Activated naive CD4-positive, alpha-beta T cell treated with anti-CD3 and anti-CD28 coated beads, Interleukin-2, amount 50 U/mL, for 16 hours (primary cell): ENCODE measurements at regions not wholly inside any gene's neighbourhood (a gene's known extent, or its start where the extent isn't known, plus 50 kb on each side); places are given as distances from the start of the nearest gene placed in this dataset.
"Not testable (repeated sequence)": the region's sequence is repeated elsewhere in the genome, so short reads cannot be mapped to it uniquely, and the experiment has no call there.

ENCODE experiments used
- DNase-seq: peaks from one replicate; pipeline ENCODE4 v3.0.0-alpha.2; 2020

DNA sequence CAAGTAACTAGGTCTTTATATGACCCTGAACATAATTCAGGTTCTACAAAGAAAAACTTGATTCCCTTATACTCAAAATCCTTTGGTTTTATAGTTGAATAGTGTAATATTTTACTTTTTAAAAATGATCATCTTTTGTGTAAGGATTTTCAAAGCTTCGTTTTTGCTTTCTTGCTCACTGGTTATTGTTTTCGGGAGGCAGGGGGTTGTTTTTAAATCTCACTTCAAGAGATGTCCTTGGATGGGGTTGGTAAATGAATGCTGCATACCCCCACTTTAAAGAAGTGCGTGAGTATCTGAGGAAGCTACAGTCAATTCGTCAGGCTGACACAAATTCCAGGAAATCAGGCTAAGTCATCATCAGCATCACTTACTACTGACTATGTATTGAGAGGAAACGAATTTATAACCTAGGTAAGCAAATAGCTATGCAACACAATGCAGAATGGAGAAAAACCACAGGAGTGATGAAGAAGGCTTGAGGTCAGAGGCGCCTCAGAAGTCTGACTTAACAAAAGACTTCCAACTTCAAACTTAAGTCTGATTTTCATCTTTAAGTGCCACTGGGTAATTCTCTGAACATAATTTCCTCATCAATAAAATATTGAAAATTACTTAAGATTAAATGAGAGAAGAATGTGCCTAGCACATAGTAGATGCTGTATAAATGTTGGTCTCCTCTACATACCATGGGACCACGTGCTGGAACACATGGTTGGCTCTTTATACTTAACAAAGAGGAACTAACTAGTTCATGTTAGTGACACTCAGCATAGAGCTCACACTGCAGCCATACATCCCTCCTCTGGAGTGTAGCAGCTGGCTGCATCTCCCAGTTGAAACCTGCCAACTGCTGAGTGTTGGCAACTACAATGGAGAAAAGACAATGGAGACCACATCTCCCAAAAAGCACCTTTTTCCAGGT is 106.0 kb upstream of the KIF2A start:
- no peak for DNase-seq

DNA sequence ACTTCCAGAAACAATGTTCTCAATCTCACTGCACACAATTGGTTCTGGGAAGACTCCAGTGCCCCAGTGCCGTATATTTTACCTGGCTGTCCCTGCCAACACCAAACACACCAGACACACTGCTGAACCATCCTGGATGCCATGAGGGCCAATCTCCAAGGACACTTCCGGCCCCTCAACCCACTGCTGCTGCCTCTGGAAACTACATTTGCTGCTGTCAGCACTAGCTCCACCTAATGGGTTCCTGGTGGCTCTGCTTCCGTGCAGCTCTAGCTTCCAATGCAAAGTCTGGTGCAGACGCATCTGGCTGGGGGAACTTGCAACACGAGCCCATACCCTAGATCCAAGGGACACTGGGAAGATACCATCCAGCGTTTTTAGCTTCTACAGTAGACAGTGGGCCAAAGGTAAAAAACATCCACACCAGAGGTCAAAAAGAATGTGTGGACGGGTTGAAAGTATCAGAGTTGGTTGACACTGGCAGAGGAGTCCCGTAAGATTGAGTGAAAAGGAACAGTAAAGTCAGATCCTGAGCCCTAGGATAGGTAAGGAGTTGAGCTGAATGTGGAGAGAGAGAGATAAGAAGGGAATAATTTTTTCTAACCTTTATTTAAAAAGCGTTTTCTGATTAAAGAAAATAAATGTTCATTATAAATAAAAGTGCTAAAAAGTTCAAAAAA is 99.7 kb upstream of the KIF2A start:
- no peak for DNase-seq

DNA sequence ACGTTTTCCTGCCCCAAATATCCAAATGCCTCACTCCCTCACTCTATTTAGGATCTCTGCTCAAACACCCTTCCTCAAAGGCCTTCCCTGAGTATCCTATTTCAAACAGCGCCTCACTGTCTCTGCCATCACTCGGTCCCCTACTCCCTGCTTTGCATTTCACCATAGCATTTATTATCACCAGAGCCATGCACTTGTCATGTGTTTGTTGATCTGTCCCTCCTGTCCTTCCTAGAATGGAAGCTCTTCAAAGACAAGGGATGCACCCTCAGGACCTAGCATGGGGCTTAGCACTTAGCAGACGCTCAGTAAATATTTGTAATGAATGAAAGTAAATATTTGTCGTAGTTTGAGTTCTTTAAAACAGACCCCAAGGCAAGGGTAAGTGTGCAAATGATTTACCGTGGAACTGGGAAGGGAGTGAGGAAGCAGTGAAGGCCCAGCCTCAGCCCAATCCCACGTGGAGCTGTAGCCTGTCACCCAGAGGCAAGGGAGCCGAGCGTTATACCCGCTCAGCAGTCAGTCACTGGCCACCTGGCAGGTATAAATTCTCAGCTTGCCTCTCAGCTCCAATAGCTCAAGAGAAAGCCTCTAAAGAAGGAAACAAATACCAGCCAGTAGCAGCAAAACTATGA is 97.7 kb upstream of the KIF2A start:
- DNase-seq, result no peak

DNA sequence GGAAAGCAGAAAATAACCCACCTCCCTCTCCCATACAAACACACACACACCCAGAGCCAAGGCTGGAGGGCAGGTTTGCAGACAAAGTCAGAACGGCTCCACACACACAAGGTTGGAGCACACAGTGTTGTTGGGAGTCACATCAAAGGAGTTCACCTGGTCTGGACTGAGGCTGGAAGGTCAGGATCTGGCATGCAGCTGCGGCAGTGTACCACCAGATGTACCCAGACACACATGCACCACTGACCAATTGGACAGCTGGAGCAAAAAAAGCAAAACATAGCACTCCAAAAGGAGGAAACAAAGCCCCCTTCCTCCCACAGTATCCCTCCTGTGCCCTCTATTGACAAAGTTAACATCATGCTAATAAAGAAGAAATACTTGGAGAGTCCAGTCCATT is 94.6 kb upstream of the KIF2A start:
- no peak for DNase-seq

DNA sequence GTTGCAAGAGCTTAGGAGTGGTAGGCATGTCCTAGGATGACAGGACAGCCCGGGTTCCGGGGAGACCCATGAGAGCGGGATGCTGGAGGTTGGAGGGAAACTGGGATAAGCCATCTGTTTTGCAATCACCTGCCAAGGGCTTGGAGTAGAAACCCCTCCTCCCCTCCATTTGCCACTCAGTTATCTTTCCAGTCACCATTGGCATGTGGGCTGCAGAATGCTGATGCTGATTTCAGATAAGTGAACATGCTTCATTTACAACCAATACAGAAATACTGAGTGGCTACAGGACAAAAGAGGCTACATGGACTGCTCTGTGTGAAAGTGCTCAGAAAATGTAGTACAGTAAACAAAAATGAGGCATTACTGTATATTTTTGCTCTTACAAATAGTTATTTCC is 93.4 kb upstream of the KIF2A start:
- no peak for DNase-seq

DNA sequence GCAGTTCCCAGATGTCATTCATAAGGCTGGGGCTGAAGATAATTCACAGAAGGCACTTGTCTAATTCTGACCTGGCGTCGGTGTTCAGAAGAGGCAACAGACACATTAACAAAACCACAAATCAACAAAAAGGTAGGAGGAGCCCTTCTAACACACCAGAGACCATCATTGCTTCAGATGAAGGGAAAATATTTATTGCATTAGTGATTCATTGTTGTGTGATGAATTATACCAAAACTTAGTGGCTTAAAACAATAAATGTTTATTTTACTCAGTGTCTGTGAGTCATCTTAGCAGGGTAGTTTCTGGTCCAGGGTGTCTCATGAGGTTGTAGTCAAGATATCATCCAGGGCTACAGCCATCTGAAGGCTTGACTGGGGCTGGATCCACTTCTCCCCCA is 91.3 kb upstream of the KIF2A start:
- no peak for DNase-seq

DNA sequence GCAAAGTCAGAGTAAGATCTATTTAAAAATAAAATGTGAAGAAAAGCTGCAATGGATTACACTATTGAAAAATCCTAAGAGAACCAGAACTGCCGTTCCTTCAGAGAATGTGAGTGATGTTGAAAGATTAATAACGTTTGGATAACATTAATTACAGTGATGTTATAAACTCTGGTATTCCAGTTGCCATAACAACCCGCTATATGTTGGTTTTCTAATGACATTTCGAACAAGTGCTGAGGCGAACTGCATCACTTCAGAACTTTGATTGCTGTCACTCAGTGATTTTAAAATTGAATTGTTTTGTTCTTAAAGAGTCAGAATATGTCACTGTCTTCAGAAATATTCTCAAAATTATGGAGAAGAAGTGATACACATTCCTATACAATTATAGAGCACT is 89.4 kb upstream of the KIF2A start:
- not testable (repeated sequence) for DNase-seq

DNA sequence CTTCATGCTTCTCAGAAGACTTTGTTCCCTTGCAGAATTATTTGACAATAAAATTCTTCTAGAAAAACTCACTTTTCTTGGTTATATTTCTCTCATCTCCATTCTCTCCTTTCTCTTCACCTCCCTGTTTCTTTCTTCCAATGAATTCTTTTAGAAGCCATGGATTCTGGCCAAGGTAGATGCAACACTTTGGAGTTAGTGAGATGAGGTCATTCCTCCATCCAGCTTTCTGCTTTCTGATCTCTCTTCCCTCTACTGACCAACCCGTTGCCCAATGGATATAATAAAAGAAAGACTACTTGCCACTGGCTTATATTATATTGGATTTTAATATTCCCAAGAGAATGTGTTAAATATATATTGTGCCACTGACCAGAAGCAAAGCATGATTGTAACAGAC is 88.9 kb upstream of the KIF2A start:
- DNase-seq, result not testable (repeated sequence)

DNA sequence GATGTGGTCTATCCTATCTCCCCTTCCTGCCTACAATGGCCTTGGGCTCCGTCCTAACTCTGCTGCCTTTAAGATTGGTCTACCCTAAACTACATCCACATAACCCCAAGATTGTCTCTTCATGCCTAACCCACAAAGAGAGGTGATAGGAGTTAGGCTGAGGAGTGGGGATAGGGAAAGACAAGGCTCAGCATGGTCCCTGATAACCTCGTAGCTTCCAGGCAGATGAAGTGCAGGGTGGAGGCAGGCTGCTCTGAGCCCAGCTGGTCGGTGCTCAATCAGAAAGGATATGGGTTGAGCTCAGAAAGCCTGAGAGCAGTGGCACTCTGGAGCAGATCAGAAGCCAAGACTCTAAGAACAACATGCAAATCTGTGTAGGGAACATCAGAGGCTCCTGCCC is 87.1 kb upstream of the KIF2A start:
- DNase-seq, result not testable (repeated sequence)

DNA sequence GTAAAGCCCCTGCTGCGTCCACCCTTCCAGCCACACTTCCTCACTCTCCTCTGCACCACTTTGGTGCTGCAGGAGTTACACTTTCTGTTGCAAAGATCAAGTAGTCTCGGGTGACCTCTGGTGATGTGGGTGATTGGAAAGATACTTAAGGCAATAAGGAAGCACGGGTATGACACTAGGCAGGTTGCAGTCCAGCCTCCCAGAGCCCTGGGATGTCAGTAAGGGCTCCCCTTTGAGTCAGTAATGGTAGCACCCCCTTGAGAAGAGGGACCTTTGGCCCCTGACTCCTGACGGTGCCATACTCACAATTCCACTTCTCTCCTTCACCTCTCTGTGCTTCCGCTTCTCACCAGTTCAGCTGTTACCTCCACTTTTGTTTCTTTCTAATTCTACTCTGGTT is 84.1 kb upstream of the KIF2A start:
- not testable (repeated sequence) for DNase-seq

DNA sequence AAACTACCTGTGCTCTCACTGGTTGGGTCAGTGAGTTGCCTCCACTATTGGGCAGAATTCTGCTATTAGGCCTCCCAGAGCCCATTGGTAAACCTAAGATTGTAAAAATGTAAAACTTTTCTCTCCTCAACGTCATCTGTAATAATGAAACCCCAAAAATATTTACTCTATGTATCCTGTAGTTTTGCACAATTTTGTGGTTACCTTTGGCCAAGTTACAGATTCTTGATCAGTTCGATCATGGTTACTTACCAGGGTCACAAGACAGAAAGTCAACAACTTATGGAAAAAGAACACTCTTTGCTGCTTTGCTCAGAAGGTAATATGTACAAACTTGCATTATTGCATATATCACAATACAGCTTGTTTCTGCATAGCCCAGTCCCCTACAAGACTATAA is 83.7 kb upstream of the KIF2A start:
- DNase-seq, result not testable (repeated sequence)

DNA sequence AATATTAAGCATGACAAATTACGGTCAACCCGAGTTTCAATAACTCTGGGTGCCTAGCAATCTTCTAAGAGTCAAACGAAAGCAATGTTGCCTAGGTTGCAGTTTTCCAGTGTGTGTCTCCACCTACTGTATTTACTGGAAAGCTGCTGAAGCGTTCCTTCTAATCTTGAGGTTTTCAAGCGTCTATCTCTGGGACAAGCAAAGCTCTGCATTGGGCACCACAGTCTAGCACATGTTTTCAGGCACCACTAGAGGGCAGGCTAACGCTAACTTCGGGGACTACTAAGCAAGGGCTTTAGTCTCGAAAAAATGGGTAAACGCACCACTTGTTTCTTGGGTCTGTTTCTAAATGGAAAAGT is 82.7 kb upstream of the KIF2A start:
- DNase-seq, result peak; percentile 74

DNA sequence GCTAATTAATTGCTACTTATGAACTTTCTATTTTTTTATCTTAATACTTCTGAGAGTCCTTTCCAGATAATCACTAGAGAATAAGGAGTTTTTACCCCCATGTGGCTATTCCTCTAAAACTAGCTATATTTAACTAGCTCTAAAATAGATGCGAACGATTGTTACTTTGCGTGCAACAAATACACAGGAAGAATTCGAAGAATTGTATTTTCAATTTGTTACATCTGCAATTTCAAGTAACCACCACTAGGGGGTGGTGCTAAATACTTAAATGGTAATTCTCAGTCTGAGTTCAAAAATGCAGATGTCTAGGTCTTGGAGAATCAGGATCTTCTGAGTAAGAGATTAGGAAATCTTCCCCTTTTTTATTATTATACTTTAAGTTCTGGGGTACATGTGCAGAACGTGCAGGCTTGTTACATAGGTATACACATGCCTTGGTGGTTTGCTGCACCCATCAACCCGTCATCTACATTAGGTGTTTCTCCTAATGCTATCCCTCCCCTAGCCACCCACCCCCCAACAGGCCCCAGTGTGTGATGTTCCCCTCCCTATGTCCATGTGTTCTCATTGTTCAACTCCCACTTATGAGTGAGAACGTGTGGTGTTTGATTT is 80.9 kb upstream of the KIF2A start:
- not testable (repeated sequence) for DNase-seq

DNA sequence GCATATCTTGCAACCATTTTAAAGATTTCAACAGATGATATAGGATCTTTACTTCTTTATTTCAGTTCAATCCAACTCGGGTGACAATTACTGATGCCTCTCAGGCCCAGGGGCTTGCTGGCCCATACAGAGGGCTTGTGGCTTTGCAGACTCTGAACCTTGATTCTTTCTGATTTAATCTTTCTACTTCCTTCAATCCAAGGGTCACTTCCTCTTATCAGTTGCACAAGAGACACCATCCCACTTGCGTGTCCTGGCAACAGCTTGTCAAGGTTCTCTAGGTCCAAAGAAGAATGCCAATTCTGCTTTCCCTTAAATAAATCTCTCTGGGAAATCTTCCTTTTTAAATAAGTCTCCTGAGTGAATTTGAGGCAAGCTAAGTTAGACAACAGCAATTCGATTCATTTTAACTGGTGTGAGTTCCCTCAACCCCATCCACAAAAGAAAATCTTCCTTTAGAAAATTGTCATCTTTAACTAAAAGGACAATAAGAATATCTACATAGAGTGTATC is 75.1 kb upstream of the KIF2A start:
- not testable (repeated sequence) for DNase-seq

DNA sequence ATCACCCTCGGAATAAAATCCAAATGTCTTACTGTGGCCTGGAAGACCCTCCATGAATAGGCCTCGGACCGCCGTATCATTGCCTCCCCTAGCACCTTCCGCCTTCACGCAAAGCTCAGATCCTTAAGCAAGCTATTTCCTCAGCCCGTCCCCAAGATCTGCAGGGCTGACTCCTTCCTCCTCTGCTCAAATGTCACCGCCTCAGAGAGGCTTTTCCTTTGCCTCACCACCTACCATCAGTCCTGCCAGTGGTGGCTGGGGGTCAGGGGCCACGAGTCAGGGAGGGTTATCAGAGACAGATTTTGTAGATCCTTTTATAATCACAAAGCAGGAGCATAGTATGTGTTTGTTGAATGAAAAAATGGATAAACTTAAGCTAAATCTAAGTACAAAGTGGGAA is 74.4 kb upstream of the KIF2A start:
- DNase-seq, result no peak

DNA sequence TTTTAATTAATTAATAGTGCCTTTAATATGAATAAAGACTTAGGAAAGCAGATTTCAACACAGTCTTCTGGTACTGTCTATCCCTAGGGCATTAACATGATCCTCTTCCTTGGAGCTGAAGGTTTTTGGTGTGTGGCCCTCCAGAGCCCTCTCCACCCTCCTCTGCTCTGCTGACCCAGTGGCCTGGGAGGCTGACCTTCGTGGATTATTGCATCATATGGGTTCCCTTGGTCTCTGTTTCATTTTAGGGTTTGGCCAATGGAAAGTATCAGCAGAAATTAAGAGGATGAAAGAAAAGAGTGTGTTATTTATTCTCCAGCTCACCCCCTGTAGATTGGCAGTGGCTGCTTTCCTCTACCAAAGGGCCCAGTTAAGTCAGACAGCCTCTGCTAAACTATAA is 73.8 kb upstream of the KIF2A start:
- DNase-seq, result not testable (repeated sequence)

DNA sequence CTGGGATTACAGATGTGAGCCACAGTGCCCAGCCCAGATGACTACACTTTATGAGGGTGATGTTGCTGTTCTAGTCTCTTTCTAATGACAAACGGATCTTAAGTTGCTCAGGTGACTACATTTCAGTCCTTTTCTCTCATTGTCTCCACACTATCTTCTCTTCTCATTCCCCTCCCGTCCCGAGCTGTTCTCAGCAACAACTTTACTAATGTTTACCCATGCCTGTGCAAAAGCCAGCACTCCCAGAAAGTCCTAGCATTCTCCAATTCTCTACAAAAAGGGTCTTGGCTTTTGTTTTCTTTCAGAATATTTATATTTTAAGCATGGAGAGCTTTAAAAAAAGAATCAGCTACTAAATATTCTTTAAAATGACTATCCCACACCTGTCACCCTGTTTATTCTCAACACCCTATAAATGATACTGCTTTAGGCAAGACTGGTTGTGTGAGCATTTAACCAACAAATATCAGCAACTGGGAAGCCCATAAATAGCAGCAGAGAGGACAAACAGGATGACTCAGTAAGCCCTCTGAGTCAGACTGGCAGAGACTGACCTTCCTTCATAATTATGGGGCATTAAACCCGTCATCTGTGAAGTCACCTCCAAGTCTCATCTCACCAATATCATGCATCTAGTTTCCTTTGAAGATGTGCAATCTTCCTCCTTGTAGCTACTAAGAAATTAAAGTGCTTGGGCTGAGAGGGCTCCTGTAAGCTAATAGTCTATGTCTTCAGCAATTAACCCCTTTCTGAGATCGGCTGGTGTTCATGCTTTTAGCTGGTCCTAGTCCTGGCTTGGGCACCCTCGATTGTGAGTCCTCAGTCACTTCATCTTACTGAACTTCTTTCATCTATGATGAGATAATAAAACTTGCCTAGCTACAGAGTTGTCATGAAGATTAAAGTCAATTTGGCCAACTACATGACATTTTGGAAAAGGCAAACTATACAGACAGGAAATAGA is 72.6 kb upstream of the KIF2A start:
- not testable (repeated sequence) for DNase-seq

DNA sequence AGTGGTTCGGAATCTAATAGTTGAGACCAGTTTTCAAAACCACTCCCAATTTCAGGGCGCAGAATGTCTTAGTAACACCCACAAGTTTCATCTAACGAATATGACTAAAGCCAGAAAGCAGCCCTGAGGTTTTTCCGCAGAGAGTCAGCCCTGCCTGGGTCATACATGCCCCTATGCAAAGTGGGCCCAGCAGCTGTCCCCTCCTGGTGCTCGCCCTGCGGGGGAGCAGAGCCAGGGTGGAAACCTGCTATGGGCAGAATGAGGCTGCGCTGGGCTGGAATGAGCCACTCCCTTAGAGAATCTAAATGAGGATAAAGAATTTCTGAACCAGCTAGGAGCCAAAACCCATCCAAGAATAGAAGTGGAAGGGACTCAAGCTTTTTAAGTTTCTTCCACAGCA is 69.4 kb upstream of the KIF2A start:
- not testable (repeated sequence) for DNase-seq

DNA sequence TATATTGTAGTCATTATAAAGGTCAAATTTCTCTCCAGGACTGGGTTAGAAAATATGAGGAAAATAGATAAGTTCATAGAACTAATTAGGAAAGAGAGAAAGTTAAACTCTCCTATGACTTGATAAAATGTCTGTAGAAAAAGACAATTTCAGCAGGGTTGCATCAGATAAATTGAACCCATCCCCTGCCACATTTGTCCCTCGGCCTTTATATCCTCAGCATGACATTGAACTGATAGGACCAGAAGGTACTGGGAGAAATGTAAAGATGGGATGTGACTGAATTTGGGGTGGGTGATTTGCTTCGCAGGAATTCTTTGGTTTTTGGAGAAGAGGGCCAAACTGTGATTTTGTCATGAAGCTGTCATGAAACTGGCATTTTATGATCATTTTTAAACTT is 68.1 kb upstream of the KIF2A start:
- DNase-seq, result not testable (repeated sequence)

DNA sequence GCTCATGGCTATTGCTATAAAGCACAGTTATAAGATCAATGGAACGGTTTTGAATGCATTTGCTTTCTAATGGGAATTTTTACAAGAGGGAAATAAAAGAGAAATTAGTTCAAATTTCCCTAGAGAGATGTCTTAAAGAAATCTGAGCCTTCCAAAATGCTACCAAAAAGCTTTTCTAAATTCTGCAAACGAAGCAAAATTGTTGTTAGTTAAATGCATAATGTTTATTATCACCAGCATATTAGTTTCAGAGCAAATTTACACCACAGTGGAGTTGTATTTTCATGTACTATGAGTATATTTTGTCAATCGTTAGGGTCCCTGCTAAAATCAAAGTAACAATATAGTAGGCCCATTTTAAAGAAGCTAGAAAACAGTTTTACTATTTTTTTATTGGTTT is 67.4 kb upstream of the KIF2A start:
- DNase-seq, result not testable (repeated sequence)

DNA sequence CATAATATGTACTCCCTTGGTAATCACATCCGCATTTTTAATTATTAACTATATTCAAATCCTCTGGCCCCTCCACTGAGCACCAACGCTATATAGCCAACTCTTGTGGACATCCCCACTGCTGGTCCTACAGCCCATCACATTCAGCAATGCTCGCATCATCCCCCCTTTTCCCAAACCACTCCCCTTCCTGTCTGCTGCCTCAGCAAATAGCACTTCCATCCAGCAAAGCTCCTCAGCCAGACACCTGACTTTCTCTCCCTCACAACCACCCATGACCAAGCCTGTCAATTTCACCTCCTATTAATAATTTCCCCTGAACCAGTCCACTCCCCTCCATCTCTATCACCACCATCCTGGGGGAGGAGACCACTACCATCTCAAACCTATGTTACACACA is 65.5 kb upstream of the KIF2A start:
- not testable (repeated sequence) for DNase-seq

DNA sequence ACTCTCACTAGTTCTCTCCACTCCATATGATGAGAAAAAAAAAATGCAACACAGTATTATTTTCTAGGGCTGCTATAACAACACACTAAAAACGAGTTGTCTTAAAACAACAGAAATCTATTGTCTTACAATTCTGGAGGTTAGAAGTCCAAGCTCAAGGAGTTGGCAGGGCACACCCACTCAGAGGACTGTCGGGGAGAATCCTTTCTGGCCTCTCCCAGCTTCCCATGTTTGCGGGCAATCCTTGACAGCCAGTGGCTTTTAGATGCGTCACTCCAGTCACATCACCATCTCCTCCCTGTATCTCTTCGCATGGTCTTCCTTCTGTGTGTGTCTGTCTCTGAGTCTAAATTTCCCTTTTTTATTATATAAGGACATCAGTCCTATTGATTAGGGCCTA is 64.0 kb upstream of the KIF2A start:
- DNase-seq, result not testable (repeated sequence)
